Breast epithelium (tissue), 4 donors: ENCODE measurements at regions not wholly inside any gene's neighbourhood (a gene's known extent, or its start where the extent isn't known, plus 50 kb on each side); places are given as distances from the start of the nearest gene placed in this dataset.

Experiments used
- DNase-seq, 2 donors: peaks; one replicate each; pipeline ENCODE4 v3.0.0-alpha.2; 2019; ENCODE audit warnings: low spot score in 2 of 2
- H3K27ac ChIP-seq, 2 donors: fragments of 200-600 bp; sonication (generic) in 1 of 2; one replicate each; pipeline ENCODE4 v1.5.1; 2016 to 2019; ENCODE audit warnings: mild to moderate bottlenecking in 1 of 2
- H3K27me3 ChIP-seq, 2 donors: fragments of 200-600 bp; sonication (generic) in 1 of 2; one replicate each; pipeline versions ENCODE4 v1.5.1 to v1.6.0; 2017 to 2019; ENCODE audit warnings: control low read depth in 1 of 2, mild to moderate bottlenecking in 1 of 2
- H3K36me3 ChIP-seq: fragments of 200-600 bp; one replicate; pipeline ENCODE4 v1.5.1; 2019
- H3K4me1 ChIP-seq, 2 donors: fragments of 200-600 bp; sonication (generic); one replicate each; pipeline ENCODE4 v1.5.1; 2016 to 2019; ENCODE audit warnings: control low read depth in 1 of 2
- H3K4me3 ChIP-seq, 3 donors: fragments of 200-600 bp; sonication (generic); 1 replicate in 2 of 3; 2 replicates in 1 of 3; pipeline ENCODE4 v1.5.1; 2016 to 2019; ENCODE audit warnings: mild to moderate bottlenecking in 3 of 3, moderate library complexity in 2 of 3
- H3K9me3 ChIP-seq, 2 donors: fragments of 200-600 bp; sonication (generic) in 1 of 2; one replicate each; pipeline ENCODE4 v1.5.1; 2016 to 2019; ENCODE audit warnings: control low read depth in 1 of 2
- POLR2A ChIP-seq: fragments of 450-650 bp; IDR thresholded peaks from one replicate; pipeline ENCODE4 v1.6.1; 2016; ENCODE audit warnings: antibody characterized with exemption, mild to moderate bottlenecking, moderate library complexity
- POLR2AphosphoS5 ChIP-seq, 3 donors: sonication (generic); formaldehyde crosslinking; IDR thresholded peaks; one replicate each; pipeline ENCODE4 v1.6.1; 2017; ENCODE audit warnings: antibody characterized with exemption in 3 of 3
- intact Hi-C: fragments of 100-400 bp; cut with DNase I; formaldehyde crosslinking; loops from one replicate; pipeline ENCODE4 v1.15.1; 2023; ENCODE audit warnings: low total_unique reads
- TF ChIP-seq, protein P1 (sequence below), 3 donors: fragments of 450-650 bp; IDR thresholded peaks; one replicate each; pipeline ENCODE4 v1.5.1; 2016 to 2017; ENCODE audit warnings: antibody characterized with exemption in 3 of 3, mild to moderate bottlenecking in 3 of 3, moderate library complexity in 3 of 3

DNA sequence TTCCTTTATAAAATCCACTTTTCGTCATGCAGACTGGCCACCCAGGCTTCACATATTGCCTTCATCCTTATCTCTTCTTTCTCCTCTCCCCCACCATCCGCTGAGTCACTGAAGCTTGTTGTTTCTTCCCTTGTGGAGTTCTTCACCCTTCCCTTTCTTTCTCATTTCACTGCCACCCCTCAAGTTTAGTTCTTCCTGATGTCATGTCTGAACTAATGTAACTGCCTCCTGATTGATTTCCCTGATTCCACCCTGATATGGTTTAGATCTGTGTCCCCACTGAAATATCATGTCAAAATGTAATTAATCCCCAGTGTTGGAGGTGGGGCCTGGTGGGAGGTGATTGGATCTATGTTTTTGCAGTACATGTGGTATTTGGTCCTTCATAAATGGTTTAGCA, 151.4 kb downstream of the CPEB2 start:
- no peak for DNase-seq
- Histone ChIP-seq H3K4me3 (no peak overlapping the region), H3K27me3 (no peaks in the 10 kb centered on the region), H3K36me3 (no peaks in the 10 kb centered on the region), H3K4me1 (no peaks in the 10 kb centered on the region), H3K9me3 (no peaks in the 10 kb centered on the region), H3K27ac (no peak overlapping the region)
- intact Hi-C loops: no loop called here
- TF ChIP-seq, protein P1, sequence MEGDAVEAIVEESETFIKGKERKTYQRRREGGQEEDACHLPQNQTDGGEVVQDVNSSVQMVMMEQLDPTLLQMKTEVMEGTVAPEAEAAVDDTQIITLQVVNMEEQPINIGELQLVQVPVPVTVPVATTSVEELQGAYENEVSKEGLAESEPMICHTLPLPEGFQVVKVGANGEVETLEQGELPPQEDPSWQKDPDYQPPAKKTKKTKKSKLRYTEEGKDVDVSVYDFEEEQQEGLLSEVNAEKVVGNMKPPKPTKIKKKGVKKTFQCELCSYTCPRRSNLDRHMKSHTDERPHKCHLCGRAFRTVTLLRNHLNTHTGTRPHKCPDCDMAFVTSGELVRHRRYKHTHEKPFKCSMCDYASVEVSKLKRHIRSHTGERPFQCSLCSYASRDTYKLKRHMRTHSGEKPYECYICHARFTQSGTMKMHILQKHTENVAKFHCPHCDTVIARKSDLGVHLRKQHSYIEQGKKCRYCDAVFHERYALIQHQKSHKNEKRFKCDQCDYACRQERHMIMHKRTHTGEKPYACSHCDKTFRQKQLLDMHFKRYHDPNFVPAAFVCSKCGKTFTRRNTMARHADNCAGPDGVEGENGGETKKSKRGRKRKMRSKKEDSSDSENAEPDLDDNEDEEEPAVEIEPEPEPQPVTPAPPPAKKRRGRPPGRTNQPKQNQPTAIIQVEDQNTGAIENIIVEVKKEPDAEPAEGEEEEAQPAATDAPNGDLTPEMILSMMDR (IDR thresholded peaks at IDR 0.05): no peak
- no peak for TF ChIP-seq POLR2AphosphoS5 (IDR thresholded peaks at IDR 0.05)
- TF ChIP-seq POLR2A: no peak

DNA sequence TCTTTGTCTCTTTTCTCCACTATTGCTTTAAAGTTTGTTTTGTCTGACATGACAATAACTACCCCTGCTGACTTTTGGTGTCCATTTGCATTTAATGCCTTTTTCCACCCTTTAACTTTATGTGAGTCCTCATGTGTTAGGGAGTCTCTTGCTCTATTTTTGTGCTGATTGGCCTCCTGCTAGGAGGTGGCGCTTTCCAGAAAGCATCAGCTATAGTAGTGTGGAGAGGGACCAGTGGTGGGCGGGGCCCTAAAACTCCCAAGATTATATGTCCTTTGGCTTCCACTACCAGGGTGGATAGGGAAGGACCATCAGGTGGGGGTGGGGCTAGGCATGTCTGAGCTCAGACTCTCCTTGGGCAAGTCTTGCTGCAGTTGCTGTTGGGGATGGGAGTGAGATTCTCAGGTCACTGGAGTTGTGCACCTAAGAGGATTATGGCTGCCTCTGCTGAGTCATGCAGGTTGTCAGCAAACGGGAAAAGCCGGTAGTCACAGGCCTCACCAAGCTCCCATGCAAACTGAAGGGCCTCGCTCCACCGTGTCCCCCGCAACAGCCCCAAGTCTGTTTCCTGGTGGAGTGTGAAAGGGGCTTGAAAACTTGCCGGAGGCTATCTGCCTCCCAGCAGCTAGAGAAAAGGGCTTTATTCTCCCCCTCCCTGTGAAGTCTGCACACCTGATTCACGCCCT, 156.3 kb downstream of the CPEB2 start:
- Histone ChIP-seq H3K9me3 (no peaks in the 10 kb centered on the region), H3K4me1 (no peaks in the 10 kb centered on the region), H3K36me3 (no peaks in the 10 kb centered on the region), H3K27ac (no peak overlapping the region), H3K27me3 (no peaks in the 10 kb centered on the region), H3K4me3 (no peak overlapping the region)
- DNase-seq: no peak
- intact Hi-C loops: no loop called here
- TF ChIP-seq, protein P1 (IDR thresholded peaks at IDR 0.05): no peak
- TF ChIP-seq POLR2A: no peak
- no peak for TF ChIP-seq POLR2AphosphoS5 (IDR thresholded peaks at IDR 0.05)

DNA sequence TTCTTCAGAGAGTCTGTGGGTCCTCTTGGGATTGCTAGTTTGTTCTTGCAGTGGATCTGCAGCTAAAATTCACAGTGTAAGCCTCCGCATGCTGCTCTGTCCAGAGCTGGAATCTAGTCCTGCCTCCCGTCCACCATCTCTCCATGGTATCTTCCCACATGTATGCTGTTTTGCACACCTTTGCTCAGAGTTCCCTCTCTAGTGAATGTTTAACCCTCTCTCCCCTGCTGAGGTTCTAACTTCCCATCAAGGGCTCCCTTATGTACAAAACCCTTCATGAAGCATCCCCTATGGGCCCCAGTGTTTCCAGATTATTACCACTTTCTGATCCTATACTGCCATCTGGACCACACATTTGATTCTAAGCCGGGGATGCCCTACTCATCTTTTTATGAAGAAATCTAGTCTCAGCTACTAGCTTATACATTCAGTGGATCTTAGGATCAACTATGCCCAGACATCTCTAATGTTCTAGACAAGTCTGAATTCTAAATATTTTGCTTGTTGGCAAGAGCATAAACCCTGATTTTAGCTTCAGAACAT, 157.3 kb downstream of the CPEB2 start:
- TF ChIP-seq POLR2A (no peak), POLR2AphosphoS5 (IDR thresholded peaks at IDR 0.05) (no peak)
- TF ChIP-seq, protein P1 (IDR thresholded peaks at IDR 0.05): no peak
- Histone ChIP-seq H3K9me3 (no peaks in the 10 kb centered on the region), H3K4me3 (no peak overlapping the region), H3K4me1 (no peaks in the 10 kb centered on the region), H3K36me3 (no peaks in the 10 kb centered on the region), H3K27ac (no peak overlapping the region), H3K27me3 (no peaks in the 10 kb centered on the region)
- intact Hi-C loops: no loop called here
- DNase-seq: no peak

DNA sequence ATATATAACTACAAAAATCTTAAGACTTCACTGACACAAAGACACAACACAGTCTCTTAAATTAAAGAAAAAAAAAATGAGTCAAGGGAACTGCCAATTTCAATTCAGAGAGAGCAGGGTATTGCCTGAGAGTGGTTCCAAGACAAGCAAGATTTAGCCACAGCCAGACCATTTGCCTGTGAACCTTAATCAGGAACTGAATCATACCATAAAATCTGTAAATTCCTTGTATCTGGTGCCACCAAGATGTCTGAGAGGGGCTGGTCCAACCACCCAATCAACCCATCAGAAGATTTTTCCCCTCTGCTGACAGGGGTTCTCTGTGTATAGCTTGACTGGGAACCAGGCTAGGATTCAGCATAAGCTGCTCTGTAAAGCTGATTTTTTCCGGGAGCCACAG, 159.2 kb downstream of the CPEB2 start:
- Histone ChIP-seq H3K36me3 (no peaks in the 10 kb centered on the region), H3K4me3 (no peak overlapping the region), H3K9me3 (no peaks in the 10 kb centered on the region), H3K4me1 (no peaks in the 10 kb centered on the region), H3K27me3 (no peaks in the 10 kb centered on the region), H3K27ac (no peak overlapping the region)
- DNase-seq: no peak
- no peak for TF ChIP-seq POLR2AphosphoS5 (IDR thresholded peaks at IDR 0.05)
- no peak for TF ChIP-seq POLR2A
- TF ChIP-seq, protein P1 (IDR thresholded peaks at IDR 0.05): no peak
- intact Hi-C loops: no loop called here

DNA sequence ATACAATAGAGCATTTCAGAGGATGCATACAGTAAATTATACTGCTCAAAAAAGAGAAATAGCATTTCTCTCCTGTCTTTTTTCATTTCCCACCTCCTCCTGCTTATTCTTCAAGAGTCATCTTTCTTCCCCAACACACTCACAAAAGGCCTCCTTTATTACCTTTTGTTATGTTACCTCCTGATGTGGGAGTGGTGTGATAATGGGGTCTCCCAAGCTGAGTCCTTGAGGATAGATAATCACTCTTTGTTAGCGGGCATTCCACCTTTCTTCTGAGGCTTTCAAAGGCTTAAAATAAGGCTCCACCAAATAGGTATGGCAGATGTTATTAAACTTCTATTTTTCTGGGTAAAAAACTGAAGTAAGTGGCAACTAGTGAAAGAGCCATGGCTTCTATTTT, 159.8 kb downstream of the CPEB2 start:
- no peak for DNase-seq
- no peak overlapping the region for H3K4me3 ChIP-seq
- no peak overlapping the region for H3K27ac ChIP-seq
- H3K4me1 ChIP-seq: no peaks in the 10 kb centered on the region
- intact Hi-C loops: no loop called here
- TF ChIP-seq, protein P1 (IDR thresholded peaks at IDR 0.05): no peak
- TF ChIP-seq POLR2A: no peak
- no peak for TF ChIP-seq POLR2AphosphoS5 (IDR thresholded peaks at IDR 0.05)
- no peaks in the 10 kb centered on the region for H3K36me3 ChIP-seq
- H3K27me3 ChIP-seq: no peaks in the 10 kb centered on the region
- H3K9me3 ChIP-seq: no peaks in the 10 kb centered on the region
